HG03460 (cell line): ENCODE measurements at regions not wholly inside any gene's neighbourhood (a gene's known extent, or its start where the extent isn't known, plus 50 kb on each side); places are given as distances from the start of the nearest gene placed in this dataset.
"Not testable (repeated sequence)": the region's sequence is repeated elsewhere in the genome, so short reads cannot be mapped to it uniquely, and the experiment has no call there.

Source experiments
- ATAC-seq: cut with Tn5 transposase; IDR thresholded peaks from one replicate; pipeline ENCODE4 v1.9.1; 2021; ENCODE audit not compliant: unreplicated experiment

DNA sequence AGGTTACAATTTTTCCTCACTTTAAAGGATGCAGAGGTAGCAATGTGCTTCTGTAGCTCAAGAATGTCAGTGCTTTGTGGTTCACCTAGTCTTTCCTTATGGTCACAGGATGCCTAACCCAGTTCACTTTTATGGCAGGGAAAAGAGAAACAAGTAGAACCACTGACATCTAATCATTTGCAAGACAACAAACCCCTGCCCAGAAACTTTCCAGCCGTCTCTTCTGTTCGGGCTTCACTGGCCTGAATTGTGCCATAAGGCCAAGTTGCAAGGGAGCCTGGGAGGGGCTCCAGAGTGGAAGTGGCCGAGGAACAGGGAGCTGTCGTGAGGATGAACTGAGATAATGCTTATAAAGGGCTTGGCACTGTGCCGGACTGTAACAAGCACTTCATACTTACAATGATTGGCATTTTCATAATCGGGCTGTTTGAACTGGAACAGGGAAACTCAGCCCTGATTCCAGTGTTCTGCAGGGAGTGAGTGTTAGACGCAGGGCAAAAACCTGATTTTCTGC is 212.6 kb downstream of the BCAS1 start:
- ATAC-seq, result no peak

DNA sequence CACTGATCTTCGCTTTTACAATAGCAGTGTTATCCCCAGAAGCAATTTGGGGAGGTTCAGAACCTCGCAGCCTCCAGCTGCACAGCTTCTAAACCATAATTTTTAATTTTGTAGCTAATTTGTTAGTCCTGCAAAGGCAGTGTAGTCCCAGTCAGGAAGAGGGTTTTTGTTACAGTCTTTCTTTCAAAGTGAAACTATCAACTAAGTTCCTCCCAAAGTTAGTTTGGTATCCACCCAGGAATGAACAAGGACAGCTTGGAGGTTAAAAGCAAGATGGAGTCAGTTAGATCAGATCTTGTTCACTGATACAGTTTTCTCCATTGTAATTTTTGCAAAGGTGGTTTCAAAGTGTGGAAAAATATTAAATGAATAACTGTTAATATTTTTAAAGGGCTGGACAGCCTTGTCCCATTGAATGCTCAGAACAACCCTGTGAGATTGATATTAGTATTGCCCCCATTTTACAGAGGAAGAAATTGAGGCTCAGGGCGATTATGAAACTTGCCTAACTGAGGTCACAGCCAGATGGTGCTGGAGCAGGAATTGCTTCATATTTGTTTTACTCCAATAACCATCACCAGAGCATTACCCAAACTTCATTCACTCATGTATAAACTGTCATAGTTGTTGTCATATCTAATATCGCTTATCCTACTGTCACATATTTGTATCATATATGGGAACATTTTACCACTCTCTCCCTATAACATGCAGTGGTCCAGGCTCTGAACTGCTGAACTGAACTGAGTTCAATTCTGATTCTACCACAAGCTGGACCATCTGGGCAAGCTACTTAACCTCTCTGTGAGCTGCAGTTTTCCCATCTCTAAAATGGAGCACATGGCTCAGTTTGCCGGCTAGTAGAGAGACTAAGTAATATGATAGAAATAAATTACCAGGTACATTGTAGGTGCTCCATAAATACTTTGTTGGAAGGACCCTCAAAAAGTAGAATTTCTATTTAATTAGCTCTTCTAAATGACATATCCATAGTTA is 213.8 kb downstream of the BCAS1 start:
- ATAC-seq, result no peak

DNA sequence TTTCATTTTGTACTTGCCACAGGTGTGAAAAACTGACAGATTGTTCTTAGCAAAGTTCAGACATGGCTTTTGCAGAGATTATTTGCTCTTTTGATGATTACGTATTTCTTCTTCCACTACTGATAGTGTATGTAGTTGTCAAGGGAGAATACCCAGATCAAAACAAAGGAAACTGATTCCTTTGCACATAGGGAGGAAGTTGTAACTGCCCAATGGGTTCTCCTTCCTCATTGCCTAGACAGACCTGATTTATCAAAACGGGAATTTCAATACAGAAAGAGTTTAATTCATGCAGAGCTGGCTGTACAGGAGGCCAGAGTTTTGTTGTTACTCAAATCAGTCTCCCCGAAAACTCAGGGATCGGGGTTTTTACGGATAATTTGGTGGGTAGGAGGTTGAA is 214.7 kb downstream of the BCAS1 start:
- no peak for ATAC-seq

DNA sequence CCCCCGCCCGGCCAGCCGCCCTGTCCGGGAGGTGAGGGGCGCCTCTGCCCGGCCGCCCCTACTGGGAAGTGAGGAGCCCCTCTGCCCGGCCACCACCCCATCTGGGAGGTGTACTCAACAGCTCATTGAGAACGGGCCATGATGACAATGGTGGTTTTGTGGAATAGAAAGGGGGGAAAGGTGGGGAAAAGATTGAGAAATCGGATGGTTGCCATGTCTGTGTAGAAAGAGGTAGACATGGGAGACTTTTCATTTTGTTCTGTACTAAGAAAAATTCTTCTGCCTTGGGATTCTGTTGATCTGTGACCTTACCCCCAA is 215.8 kb downstream of the BCAS1 start:
- not testable (repeated sequence) for ATAC-seq

DNA sequence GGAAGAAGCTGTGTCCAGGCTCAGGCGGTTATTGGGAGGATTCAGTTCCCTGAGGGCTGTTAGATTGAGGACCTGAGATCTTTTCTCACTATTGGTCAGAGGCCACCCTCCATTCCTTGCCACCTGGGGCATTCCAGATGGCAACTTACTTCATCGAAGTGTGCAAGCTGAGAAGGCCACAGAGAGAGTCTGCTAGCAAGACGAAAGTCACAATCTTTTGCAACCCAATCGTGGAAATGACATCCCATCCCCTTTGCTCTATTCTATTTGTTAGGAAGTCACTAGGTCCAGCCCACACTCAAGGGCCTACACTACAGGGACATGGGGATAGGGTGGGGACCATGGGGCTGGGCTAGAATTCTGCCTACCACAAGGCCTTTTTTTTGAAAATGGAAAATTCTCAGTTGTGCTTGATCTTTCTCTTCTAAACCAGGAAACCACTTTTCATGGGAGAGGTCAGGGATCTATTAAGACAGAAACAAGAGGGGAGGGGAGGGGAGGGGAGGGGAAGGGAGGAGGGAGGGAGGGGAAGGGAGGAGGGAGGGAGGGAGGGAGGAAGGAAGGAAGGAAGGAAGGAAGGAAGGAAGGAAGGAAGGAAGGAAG is 217.2 kb downstream of the BCAS1 start:
- no peak for ATAC-seq

DNA sequence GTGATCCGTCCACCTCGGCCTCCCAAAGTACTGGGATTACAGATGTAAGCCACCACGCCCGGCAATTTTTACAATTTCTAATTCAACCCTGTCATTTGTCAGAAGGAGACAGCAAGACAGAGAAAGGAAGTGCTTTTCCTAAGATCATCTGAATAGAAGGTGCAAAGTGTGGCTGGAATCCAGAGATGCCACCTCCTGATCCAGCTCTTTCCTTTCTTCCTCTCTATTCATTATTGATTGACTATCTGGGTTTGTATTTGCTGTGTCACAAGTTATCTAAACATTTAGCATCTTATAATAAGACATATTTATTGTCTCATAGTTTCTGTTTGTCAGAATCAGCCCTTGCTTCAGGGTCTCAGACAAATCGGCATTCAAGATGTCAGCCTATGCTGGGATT is 217.7 kb downstream of the BCAS1 start:
- ATAC-seq, result no peak

DNA sequence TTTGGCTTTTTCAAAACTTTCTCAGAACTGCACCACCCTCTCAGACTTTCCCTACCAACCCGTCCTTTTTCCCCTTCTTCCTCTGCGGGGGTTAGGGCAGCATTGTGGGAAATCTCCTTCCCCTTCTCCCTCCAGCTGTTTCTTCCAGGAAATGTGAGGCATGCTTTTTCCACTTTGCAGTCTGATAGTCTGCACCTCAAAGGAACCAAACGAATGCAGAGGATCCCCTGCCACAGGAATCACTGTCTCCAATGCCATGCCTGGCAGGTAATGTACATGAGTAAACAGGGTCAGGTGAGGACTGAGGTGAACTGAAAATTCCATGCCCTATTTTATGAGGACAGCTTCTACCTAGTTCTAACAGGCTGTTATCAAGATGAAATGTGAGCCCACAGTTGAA is 218.4 kb downstream of the BCAS1 start:
- ATAC-seq, result no peak

DNA sequence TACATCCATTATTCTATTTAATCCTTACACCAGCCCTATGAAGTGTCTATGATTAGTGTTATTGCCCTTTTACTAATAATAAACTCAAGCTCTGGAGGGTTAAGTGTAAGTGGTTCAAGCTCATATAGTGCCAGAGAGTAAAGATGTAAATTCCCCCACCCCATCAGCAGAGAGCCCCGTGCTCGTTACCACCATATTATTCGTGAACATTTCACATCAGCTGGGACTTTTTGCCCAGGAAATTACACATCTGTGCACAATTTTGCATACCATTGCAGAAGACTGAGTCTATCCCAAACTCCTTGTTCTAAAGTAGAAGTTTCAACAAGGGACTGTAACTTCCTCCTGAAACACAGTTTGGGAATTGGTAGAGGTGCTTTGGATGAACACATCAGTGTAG is 220.1 kb downstream of the BCAS1 start:
- ATAC-seq, result no peak

DNA sequence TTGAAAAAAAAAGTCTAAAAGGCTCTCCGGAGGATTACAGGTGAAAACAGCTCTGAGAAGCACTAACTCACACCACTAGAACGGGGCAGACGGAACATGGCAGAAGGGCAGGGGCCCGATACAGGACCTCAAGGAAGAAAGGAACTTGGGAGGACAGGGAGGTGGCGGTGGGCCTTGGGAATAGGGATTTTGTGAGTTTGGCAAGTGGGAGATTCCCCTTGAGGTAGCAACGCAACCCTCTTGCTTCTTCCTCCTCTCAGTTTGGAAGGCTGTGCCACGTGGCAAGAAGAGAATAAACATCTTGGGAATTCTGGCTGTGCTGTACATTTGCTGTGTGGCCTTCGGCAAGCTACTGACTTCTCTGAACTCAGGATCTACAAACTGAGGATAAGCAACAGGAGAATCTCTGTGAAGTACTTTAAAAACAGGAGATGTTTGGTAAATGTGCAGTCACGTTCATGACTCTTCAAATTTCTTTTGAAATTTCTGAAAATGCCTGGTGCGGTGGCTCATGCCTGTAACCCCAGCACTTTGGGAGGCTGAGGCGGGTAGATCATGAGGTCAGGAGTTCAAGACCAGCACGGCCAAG is 220.8 kb downstream of the BCAS1 start:
- no peak for ATAC-seq

DNA sequence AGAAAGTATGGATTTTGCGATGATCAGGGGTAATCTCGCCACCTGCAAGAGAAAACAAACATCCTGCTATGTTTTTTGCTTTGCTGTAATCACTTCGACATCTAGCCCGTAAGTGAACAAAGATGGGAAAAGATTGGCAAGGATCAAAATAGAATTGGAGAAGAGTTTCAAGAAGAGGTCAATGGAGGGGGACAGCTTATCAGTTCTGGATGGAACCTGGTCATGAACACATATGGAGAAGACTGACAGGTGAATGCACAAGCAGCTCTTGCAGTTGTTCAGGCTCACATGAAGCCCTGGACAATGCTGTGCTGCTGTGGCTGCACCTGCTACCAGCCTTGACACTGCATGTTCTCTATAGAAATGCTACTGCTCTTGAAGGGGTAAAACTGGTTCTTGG is 222.1 kb downstream of the BCAS1 start:
- no peak for ATAC-seq

DNA sequence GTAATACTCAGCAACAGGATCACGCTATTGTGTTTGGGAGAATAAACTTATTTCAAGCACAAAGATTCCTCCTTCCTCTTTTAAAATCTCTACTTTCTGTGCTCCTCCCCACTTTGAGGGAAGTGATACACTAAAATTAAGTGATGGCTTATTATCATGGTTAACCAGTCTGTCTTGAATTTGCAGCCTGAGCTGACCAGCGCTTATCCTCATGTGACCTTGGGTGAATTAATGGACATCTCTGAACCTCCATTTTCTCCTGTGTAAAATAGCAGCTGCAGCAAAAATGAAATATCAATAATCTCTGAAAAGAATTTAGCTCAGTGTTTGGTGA is 222.6 kb downstream of the BCAS1 start:
- ATAC-seq, result no peak

DNA sequence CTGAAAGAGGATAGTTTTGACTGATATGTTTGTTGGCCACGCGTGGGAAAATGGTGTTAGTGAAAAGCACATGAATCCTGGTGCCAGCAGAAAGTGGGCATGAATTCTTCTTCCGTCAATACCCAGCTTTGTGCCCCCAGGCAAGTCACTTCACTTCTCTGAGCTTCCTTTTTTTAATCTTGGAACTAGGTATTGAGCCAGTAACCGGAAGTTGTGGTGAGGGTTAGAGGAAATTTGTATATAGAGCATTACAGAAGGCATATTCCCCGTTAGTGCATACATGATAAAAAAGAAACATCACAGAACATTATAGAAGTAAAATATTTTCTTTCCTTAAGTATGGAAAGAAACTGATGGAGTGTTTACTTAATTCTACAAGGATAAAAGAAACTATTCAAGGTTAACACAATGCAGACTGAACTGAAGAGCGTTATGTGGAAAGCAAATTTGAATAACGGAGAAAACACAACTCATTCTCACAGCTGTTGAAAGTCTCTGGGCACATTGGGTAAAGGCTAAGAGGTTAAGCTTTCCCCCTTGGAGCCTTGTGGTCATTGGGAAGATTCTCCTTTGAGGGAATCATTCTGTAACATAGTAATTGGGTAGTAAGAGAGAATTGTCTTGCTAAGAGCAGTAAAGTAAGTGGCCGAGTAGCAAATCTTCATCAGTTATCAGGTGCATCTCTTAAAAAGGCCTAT is 223.1 kb downstream of the BCAS1 start:
- no peak for ATAC-seq

DNA sequence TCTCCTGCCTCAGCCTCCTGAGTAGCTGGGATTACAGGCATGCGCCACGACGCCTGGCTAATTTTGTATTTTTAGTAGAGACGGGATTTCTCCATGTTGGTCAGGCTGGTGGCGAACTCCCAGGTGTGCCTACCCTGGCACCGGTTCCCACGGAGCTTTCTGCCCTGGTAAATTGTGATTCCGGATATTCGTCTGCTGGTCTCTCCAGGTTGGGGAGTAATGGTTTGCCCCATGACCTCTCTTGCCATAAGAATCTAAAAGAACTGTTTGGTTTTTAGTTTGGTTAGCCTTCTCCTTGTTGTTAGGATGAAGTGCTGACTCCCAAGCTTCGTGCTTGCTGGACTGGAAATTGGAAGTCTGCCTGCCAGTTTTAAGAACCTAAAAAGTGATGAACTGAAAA is 223.8 kb downstream of the BCAS1 start:
- no peak for ATAC-seq

DNA sequence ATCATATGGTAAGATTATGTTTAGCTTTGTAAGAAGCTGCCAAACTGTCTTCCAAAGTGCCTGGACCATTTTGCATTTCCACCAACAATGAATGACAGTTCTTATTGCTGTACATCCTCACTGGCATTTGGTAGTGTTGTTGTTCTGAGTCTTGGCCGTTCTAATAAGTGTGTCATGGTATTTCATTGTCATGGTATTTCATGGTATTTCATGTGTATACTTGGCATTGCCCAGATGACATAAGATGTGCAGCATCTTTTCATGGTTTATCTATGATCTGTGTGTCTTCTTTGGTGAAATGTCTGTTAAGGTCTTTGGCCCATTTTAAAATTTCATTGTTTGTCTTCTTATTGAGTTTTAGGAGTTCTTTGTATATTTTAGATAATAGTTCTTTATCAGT is 224.4 kb downstream of the BCAS1 start:
- ATAC-seq, result no peak

DNA sequence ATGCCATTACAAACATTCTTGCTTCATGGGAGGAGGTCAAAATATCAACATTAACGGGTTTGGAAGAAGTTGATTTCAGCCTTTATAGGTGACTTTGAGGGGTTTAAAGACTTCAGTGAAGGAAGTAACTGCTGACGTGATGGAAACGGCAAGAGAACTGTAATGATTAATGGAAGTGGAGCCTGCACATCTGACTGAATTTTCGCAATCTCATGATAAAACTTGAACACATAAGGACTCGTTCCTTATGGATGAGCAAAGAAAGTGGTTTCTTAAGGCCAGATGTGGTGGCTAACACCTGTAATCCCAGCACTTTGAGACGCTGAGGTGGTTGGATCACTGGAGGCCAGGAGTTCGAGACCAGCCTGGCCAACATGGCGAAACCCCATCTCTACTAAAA is 226.1 kb downstream of the BCAS1 start:
- ATAC-seq, result no peak

DNA sequence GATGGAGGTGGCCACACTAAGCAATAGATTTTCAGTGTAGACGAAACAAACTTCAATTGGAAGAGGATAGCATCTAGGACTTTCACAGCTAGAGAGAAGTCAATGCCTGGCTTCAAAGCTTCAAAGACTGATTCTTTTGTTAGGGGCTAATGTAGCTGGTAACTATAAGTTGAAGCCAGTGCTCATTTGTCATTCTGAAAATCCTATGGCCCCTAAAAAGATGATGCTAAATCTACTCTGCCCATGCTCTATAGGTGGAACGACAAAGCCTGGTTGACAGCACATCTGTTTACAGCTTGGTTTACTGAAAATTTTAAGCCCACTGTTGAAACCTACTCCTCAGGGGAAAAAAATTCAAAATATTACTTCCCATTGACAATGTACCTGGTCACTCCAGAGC is 226.7 kb downstream of the BCAS1 start:
- no peak for ATAC-seq

DNA sequence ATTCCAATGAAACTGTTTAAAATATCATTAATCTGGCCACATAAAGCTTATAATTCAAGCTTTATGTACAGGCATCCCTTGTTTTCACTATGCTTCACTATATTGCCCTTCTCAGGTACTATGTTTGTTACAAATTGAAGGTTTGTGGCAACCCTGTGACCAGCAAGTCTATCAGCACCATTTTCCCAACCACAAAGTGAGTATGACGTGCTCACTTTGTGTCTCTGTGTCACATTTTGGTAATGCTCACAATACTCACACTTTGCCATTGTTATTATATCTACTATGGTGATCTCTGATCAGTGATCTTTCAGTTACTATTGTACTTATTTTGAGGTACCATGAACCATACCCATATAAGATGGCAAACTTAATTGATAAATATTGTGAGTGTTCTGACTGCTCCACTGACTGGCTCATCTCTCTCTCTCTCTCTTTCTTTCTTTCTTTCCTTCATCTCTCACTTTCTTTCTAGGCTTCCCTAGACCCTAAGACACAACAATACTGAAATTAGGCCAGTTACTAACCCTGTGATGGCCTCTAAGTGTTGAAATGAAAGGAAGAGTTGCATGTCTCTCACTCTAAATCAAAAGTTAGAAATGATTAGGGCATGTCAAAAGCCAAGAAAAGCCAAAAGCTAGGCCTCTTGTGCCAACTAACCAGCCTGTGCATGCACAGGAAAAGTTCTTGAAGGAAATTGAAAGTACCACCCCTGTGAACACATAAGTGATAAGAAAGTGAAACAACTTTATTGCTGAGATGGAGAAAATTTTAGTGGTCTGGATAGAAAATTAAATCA is 227.9 kb downstream of the BCAS1 start:
- peak; percentile 41 for ATAC-seq

DNA sequence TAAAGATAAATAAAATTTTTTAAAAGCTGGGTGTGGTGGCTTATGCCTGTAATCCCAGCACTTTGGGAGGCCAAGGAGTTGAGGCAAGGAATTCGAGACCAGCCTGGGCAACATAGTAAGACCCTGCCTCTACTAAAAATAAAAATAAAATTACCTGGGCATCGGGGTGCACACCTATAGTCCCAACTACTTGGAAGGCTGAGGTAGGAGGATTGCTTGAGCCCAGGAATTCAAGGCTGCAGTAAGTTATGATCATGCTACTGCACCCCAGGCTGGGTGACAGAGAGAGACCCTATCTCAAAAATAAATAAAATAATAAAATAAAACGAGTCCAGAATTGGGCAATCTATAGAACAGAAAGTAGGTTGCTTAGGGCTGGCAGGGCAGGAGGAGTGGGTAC is 228.7 kb downstream of the BCAS1 start:
- no peak for ATAC-seq

DNA sequence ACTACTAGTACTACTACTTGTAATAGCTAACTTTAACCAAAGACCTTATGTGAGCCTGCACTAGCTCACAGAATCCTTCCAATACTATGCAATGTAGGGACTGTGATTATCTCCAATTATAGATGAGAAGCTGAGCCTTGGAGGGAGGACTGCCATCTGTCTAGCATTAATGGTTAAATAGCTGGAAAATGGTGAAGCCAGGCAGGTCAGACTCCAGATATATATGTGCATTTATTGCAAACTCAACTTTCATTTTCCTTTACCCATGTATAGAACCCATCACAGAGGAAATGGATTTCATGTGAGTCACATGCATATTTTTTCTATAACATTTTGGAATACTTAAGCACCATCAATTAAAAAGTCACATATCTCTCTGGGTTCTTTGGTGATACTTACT is 229.9 kb downstream of the BCAS1 start:
- ATAC-seq, result no peak

DNA sequence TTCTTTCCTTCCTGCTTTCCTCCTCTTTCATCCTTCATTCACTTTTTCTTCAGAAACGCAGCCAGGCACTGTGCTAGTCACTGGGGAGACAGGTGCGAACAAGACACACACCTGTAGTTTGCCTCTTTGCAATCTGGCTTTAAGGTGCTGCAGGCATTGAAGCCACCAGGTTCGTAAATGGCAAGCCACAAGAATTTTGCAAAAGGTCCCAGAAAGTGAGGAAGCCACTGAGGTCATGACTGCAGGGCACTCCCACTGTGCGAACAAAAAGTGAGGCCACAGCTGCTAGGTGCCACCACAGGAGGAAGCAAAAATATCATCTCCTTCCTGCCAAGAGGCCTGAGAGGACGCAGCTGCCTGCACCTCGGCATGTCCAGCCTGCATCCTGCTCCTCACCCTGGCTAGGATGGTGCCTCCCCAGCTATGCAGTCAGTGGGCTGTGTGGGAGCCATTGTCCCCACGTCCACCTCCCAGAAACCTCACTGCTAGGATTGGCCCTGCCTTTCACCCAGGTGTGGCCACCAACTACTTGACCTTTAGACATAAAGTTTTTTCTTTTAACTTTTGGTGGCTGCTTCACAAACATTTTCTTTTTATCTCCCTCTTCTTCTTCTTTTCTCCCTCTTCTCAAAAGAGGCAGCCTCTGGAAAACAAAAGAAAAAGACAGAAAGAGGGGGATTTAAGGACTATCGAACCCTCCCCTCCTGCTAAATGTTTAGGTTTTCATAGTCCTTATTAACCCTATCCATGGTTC is 230.8 kb downstream of the BCAS1 start:
- ATAC-seq, result peak; percentile 70
